IPS-18a (cell line): ENCODE measurements at regions not wholly inside any gene's neighbourhood (a gene's known extent, or its start where the extent isn't known, plus 50 kb on each side); places are given as distances from the start of the nearest gene placed in this dataset.
"Not testable (repeated sequence)": the region's sequence is repeated elsewhere in the genome, so short reads cannot be mapped to it uniquely, and the experiment has no call there.

Experiments
- H3K27ac ChIP-seq: one replicate; pipeline ENCODE4 v1.5.1; 2013; ENCODE audit warnings: low read length
- H3K27me3 ChIP-seq: one replicate; pipeline ENCODE4 v1.6.1; 2013; ENCODE audit warnings: mild to moderate bottlenecking, low read length; ENCODE audit not compliant: control insufficient read depth, insufficient read depth
- H3K36me3 ChIP-seq: one replicate; pipeline ENCODE4 v1.6.1; 2013; ENCODE audit warnings: low read depth, low read length; ENCODE audit not compliant: control insufficient read depth
- H3K4me1 ChIP-seq: one replicate; pipeline ENCODE4 v1.6.1; 2013; ENCODE audit warnings: low read depth, low read length; ENCODE audit not compliant: control insufficient read depth
- H3K4me3 ChIP-seq: one replicate; pipeline ENCODE4 v1.5.1; 2013; ENCODE audit warnings: low read length
- H3K9ac ChIP-seq: one replicate; pipeline ENCODE4 v1.6.1; 2013; ENCODE audit warnings: mild to moderate bottlenecking, low read length, moderate library complexity
- H3K9me3 ChIP-seq: one replicate; pipeline ENCODE4 v1.6.1; 2013; ENCODE audit warnings: low read depth, low read length; ENCODE audit not compliant: control insufficient read depth

DNA sequence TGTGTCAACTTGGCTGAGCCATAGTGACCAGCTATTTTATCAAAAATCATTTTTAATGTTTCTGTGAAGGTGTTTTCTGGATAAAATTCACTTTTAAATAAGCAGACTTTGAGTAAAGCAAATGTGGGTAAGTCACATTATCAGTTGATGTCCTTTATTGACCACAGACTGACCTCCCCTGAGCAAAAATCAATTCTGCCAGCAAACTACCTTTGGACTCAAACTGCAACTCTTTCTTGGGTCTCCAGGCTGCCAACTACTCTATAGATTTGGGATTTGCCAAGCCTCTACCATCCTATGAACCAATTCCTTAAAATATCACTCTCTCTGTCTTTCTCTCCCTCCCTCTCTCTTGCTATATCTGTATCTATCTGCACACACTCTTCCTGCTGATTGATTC is 1571.7 kb upstream of the NUDT12 start:
- no peak overlapping the region for H3K27ac ChIP-seq
- H3K4me1 ChIP-seq, result no peaks in the 10 kb centered on the region
- H3K27me3 ChIP-seq, result no peaks in the 10 kb centered on the region
- no peak overlapping the region for H3K9ac ChIP-seq
- no peak overlapping the region for H3K4me3 ChIP-seq
- H3K36me3 ChIP-seq, result no peaks in the 10 kb centered on the region
- H3K9me3 ChIP-seq, result no peaks in the 10 kb centered on the region

DNA sequence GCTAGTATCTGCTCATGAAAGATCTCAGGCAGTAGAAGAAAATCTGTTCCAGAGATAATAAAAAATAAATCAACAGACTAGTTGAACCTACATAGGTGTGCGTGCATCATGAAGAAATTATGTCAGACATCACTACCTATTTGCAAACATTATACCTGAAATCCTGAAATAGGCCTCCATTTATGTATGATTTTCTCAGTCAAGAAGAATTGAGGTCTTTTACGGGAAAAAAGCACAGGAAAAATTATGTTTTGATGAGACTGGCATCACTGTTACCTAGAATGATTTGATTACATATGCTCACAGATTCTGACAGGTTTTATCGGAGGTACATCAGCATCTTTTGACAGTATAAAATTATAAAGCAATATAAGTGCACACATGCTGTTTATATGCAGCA is 1570.5 kb upstream of the NUDT12 start:
- Histone ChIP-seq H3K27ac (no peak overlapping the region), H3K4me3 (no peak overlapping the region), H3K36me3 (no peaks in the 10 kb centered on the region), H3K27me3 (no peaks in the 10 kb centered on the region), H3K9ac (no peak overlapping the region), H3K4me1 (no peaks in the 10 kb centered on the region), H3K9me3 (no peaks in the 10 kb centered on the region)

DNA sequence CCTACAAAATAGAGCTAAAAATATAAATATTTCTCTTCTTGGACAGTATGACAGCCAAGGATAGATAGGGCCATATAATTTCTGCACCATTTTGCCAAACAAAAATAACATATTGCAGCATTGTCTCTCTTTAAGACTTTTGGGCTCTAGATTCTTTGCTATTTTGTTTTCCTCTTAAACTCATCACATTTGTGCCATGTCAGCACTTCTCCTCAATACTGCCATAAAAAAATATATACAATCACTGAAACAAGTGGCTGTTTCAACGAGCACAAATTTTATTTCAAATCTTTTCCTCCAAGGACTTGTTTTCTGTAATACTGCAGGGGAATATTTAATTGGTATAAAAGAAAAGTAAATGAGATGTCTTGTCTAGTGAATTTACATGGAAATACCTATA is 1570.0 kb upstream of the NUDT12 start:
- Histone ChIP-seq H3K27me3 (no peaks in the 10 kb centered on the region), H3K9me3 (no peaks in the 10 kb centered on the region), H3K27ac (no peak overlapping the region), H3K36me3 (no peaks in the 10 kb centered on the region), H3K4me1 (no peaks in the 10 kb centered on the region), H3K9ac (no peak overlapping the region), H3K4me3 (no peak overlapping the region)

DNA sequence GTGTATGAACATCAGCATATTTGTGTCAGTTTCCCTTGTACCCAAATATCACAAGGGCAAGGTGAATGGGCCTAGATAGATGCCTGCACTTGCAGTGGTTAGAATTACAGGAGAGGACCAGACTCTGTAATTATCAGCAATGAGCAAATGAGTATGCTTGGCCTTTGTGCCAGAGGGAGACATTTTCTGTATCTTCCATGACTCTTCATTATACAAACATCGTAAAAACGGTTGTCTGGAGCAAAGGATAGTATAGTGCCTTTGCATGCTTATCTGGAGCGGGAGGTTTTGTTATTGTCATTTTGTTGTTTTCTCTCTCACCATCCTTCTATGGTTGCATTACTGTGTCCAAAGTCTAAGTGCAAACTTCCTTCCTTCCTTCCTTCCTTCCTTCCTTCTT is 1568.5 kb upstream of the NUDT12 start:
- H3K9ac ChIP-seq, result no peak overlapping the region

DNA sequence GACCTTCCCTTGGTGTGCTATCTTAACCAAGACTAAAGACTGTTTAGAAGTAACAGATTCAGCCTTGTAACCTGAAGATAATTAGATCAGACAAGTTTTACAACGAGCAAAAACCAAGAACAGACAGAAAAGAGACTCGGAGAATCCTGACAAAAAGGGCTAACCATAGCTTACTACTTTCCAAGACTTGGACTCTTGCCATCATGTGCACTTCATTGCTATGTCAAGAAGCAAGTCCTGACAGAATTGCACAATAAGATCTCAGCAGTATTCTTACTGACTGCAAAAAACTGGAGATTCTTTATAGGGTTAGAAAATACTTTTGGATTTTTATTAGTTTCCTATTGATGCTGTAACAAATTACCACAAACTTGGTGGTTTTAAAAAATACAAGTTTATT is 1539.0 kb upstream of the NUDT12 start:
- Histone ChIP-seq H3K9me3 (no peaks in the 10 kb centered on the region), H3K36me3 (no peaks in the 10 kb centered on the region)

More for the DNA sequence above, 1568.5 kb upstream of the NUDT12 start:
- Histone ChIP-seq H3K36me3 (no peaks in the 10 kb centered on the region), H3K4me3 (no peak overlapping the region), H3K27me3 (no peaks in the 10 kb centered on the region), H3K4me1 (no peaks in the 10 kb centered on the region), H3K9me3 (no peaks in the 10 kb centered on the region), H3K27ac (no peak overlapping the region)

DNA sequence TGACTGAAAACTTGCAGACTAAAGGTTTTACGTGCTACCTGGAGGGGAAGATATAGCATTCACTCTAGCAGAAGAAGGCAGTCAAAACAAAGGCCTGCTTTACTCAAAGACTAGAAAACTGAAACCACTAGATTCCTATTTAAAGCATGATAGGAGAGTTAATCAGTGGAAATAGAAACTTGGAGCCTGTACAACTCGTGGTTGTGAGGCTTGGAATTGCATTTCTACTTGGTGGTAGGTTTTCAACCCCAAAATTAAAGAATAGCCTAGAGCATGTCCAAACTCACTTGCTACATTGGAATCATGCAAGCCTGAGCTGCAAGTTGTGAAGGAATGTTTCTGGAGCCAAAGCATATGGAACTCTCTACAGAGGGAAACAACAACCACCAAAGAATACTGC is 1526.4 kb upstream of the NUDT12 start:
- H3K4me1 ChIP-seq, result no peaks in the 10 kb centered on the region
- no peaks in the 10 kb centered on the region for H3K36me3 ChIP-seq
- no peak overlapping the region for H3K4me3 ChIP-seq
- H3K27me3 ChIP-seq, result no peaks in the 10 kb centered on the region
- no peak overlapping the region for H3K27ac ChIP-seq
- no peak overlapping the region for H3K9ac ChIP-seq
- H3K9me3 ChIP-seq, result no peaks in the 10 kb centered on the region

More for the DNA sequence above, 1539.0 kb upstream of the NUDT12 start:
- Histone ChIP-seq H3K27ac (no peak overlapping the region), H3K9ac (no peak overlapping the region), H3K4me1 (no peaks in the 10 kb centered on the region), H3K4me3 (no peak overlapping the region), H3K27me3 (no peaks in the 10 kb centered on the region)

DNA sequence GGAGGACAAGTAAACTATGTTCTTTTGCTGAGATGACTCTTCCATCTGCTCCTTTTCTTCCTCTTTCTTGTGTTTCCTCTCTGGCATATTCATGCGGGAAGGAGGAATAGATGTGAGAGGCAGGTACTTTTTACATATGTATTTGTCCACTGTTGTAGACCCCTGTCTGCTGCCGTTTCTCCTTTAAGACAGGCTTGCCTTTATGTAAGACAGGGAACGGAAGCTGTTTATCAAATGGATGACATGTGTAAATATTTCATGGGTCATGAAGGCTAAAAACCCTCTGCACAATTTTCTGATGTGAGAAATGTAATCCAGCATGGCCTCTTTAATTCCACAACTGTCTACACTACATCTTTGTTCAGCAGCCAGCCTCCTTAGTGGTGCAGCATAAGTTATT is 1525.5 kb upstream of the NUDT12 start:
- no peak overlapping the region for H3K9ac ChIP-seq
- no peak overlapping the region for H3K27ac ChIP-seq
- no peaks in the 10 kb centered on the region for H3K4me1 ChIP-seq
- no peaks in the 10 kb centered on the region for H3K27me3 ChIP-seq
- no peaks in the 10 kb centered on the region for H3K9me3 ChIP-seq
- H3K36me3 ChIP-seq, result no peaks in the 10 kb centered on the region
- no peak overlapping the region for H3K4me3 ChIP-seq

DNA sequence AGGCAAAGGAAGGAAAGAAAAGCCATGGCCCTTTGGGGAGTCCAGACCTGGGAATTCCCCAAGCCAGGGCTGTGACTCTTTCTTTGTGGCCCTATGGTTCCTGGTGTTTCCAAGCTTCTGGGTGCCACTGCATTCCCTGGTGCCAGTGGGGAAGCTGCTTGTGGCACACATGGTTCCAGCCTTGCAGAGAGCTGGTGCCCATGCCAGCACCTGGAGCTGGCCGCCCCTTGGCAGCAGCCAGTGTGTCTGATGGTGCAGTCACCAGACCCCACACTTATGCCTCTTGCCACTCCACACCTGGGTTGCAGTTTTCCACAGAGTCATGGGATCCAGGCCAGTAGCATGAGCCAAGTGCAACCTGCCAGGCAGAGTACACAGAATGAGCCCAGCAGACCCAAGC is 1495.3 kb upstream of the NUDT12 start:
- Histone ChIP-seq H3K27me3 (no peaks in the 10 kb centered on the region), H3K4me3 (no peak overlapping the region), H3K36me3 (no peaks in the 10 kb centered on the region), H3K27ac (no peak overlapping the region), H3K9me3 (peaks cover 4% of the 10 kb centered on the region), H3K4me1 (no peaks in the 10 kb centered on the region), H3K9ac (no peak overlapping the region)

DNA sequence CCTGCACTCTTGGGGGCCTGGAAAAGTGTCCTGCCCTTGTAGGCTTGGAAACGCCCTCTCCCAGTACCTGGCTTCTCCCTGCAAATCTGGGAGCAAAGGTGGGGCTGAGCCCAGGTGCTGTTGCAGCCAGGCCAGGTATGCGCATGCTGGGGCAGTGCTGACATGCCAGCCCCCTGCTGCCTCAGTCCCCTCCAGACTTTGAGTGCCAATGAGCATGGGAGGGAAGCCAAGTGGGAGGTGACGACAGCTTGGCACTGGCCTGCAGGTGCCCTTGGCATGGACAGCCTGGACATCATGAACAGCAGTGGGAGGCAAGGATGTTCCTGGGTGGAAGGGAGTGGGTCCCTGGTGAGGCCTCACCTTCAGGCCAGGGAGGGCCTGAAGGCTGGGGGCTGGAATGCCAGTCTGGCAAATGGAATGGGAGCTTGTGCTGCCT is 1494.4 kb upstream of the NUDT12 start:
- Histone ChIP-seq H3K27me3 (no peaks in the 10 kb centered on the region), H3K9me3 (peaks cover 4% of the 10 kb centered on the region), H3K36me3 (no peaks in the 10 kb centered on the region), H3K4me3 (no peak overlapping the region), H3K9ac (no peak overlapping the region), H3K4me1 (no peaks in the 10 kb centered on the region), H3K27ac (no peak overlapping the region)

DNA sequence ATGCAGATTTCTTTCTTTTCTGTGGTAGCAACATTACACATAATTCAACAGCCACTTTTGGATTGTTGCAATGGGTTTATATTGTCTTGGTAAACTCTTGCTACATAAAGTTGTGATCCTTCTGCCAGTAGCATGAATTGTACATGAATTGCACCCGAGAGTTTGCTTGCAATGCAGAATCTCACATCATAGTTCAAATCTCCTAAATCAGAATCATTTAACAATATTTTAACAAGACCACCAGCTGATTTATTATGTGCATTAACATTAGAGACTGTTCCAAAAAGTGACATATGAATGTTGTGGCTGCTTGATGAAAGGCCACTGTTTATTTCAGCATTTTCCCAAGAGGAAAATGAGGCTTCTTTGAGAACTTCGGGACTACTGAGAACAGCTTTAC is 1491.8 kb upstream of the NUDT12 start:
- Histone ChIP-seq H3K27me3 (no peaks in the 10 kb centered on the region), H3K27ac (no peak overlapping the region), H3K4me3 (no peak overlapping the region), H3K9ac (no peak overlapping the region), H3K4me1 (no peaks in the 10 kb centered on the region), H3K36me3 (no peaks in the 10 kb centered on the region), H3K9me3 (peaks cover 4% of the 10 kb centered on the region)

DNA sequence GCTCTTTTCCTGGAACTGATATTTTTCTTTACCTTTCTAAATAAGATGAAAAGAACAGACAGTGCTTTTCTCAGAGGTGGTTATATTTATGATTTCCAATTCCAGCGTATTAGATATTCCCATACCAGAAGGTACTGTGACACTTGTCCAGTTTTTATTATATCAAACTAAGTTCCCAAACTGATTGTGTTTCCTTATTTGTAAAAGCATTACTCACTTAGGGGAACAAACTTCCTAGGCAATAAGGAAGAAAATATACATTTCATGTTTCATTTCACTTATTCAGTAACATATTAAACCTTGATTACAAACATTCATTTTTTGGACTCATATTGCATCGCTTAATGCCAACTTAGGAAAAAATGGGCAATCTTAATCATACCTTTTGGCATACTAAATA is 1480.0 kb upstream of the NUDT12 start:
- no peaks in the 10 kb centered on the region for H3K4me1 ChIP-seq
- no peak overlapping the region for H3K4me3 ChIP-seq
- H3K9me3 ChIP-seq, result no peaks in the 10 kb centered on the region
- H3K27me3 ChIP-seq, result no peaks in the 10 kb centered on the region
- H3K27ac ChIP-seq, result no peak overlapping the region
- H3K9ac ChIP-seq, result no peak overlapping the region
- H3K36me3 ChIP-seq, result no peaks in the 10 kb centered on the region

DNA sequence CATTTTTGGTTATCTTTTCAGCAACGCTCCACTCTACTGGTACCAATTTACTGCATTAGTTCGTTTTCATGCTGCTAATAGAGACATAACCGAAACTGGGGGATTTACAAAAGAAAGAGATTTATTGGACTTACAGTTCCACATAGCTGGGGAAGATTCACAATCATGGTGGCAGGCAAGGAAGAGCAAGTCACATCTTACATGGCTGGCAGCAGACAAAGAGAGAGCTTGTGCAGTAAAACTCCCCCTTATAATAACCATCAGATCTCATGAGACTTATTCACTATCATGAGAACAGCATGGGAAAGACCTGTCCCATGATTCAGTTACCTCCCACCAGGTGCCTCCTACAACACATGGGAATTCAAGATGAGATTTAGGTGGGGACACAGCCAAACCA is 1474.2 kb upstream of the NUDT12 start:
- H3K27me3 ChIP-seq, H3K9me3 ChIP-seq, H3K9ac ChIP-seq, H3K4me3 ChIP-seq, H3K4me1 ChIP-seq, H3K27ac ChIP-seq, H3K36me3 ChIP-seq: not testable (repeated sequence)

DNA sequence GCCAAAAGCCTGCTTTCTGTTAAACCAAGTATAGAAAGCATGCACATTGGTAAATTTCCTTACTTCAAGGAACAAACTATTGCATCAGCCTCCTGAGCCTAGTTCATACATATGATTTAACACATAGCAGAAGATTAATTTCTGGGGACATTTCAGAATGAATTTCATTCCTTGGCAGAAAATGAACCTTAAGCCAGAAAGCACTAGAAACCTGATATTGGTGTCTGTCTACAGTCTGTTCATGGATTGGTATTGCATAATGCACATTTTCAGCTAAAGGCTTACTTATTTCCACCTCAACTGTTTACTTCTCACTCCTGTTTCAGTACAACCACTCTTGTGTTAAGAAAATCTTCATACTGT is 1471.8 kb upstream of the NUDT12 start:
- Histone ChIP-seq H3K36me3 (no peaks in the 10 kb centered on the region), H3K27me3 (no peaks in the 10 kb centered on the region), H3K9me3 (no peaks in the 10 kb centered on the region), H3K4me1 (no peaks in the 10 kb centered on the region), H3K9ac (no peak overlapping the region), H3K27ac (no peak overlapping the region), H3K4me3 (no peak overlapping the region)
